Activated CD8-positive, alpha-beta memory T cell treated with anti-CD3 and anti-CD28 coated beads, Interleukin-2, amount 10 ng/mL, durations not matched to agents 7 days and 5 days (primary cell): ENCODE measurements at regions not wholly inside any gene's neighbourhood (a gene's known extent, or its start where the extent isn't known, plus 50 kb on each side); places are given as distances from the start of the nearest gene placed in this dataset.
"Not testable (repeated sequence)": the region's sequence is repeated elsewhere in the genome, so short reads cannot be mapped to it uniquely, and the experiment has no call there.

Source experiments
- ATAC-seq: fragments of 150-1000 bp; cut with Tn5 transposase; one replicate; pipeline ENCODE4 v1.10.0; 2021; ENCODE audit warnings: moderate library complexity
- CTCF ChIA-PET: fragments of 350-600 bp; sonication (Branson Sonifier 250); formaldehyde crosslinking; loops from one replicate; lab custom pipeline; 2021; ENCODE audit warnings: antibody characterized with exemption; lab: Charles Lee
- DNase-seq: peaks from one replicate; pipeline ENCODE4 v3.0.0-alpha.2; 2020
- H3K27ac Mint-ChIP-seq: one replicate; pipeline ENCODE4 v1.8.0; 2021; ENCODE audit warnings: mild to moderate bottlenecking, mixed read lengths
- H3K27me3 Mint-ChIP-seq: one replicate; pipeline ENCODE4 v1.8.0; 2021; ENCODE audit warnings: mixed read lengths
- H3K36me3 Mint-ChIP-seq: one replicate; pipeline ENCODE4 v1.8.0; 2021; ENCODE audit warnings: mild to moderate bottlenecking, mixed read lengths
- H3K4me1 Mint-ChIP-seq: one replicate; pipeline ENCODE4 v1.8.0; 2021; ENCODE audit warnings: mixed read lengths
- H3K4me3 Mint-ChIP-seq: one replicate; pipeline ENCODE4 v1.8.0; 2021; ENCODE audit warnings: mild to moderate bottlenecking, moderate library complexity, mixed read lengths
- H3K9me3 Mint-ChIP-seq: one replicate; pipeline ENCODE4 v1.8.0; 2022; ENCODE audit warnings: low read depth, mixed read lengths

DNA sequence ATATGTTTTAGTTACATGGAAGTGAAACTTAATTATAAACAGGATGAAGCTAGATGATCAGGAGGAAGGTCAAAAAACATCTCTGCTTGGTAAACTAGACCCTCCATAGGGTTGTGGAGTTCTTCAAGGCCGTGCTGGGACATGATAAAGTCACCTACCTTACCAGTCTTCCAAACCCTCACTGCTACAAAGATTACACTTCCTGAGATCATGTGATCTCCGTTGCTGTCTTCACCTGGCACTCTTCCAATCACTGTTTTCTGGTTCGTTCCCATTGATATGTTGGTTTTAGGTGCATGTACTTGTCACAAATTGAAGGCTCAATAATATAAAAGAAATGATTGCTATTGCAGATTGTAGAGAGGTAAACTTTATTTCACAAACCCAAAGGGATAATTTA, 161.5 kb upstream of the MAN1A1 start:
- H3K4me3 Mint-ChIP-seq = no peak overlapping the region
- peaks cover 16% of the 10 kb centered on the region for H3K27me3 Mint-ChIP-seq
- CTCF ChIA-PET = no interaction called here
- ATAC-seq (no peak), DNase-seq (no peak)
- no peaks in the 10 kb centered on the region for H3K9me3 Mint-ChIP-seq
- peaks cover 1% of the 10 kb centered on the region for H3K36me3 Mint-ChIP-seq
- H3K4me1 Mint-ChIP-seq = no peaks in the 10 kb centered on the region
- H3K27ac Mint-ChIP-seq = no peak overlapping the region

DNA sequence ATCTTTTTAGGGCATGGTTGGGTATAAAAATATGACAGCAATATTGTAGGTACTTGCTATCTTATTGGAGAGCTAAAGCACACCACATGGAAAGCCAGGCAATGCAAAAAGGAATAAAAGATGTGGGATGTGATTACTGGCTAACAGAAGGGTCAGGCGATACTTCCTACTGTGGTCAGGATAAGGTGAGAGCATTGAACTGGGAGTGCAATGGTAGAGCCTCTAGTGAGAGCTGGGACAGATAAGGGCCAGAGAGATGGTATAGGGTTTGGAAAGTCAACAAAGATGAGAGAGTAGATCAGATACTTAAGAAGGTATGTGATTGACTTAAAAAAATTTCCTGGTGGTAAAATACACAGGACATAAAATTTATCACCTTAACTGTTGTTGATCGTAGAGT, 160.7 kb upstream of the MAN1A1 start:
- ATAC-seq = no peak
- CTCF ChIA-PET = no interaction called here

GRCh38 chr6:119506631-119507174, 157.1 kb upstream of the MAN1A1 start:
- Mint-ChIP-seq H3K36me3 (peaks cover 1% of the 10 kb centered on the region), H3K9me3 (no peaks in the 10 kb centered on the region), H3K27me3 (peaks cover 2% of the 10 kb centered on the region), H3K4me3 (no peak overlapping the region), H3K4me1 (peaks cover 3% of the 10 kb centered on the region), H3K27ac (no peak overlapping the region)
- no peak for DNase-seq
- CTCF ChIA-PET = no interaction called here
- no peak for ATAC-seq

More for the DNA sequence above, 160.7 kb upstream of the MAN1A1 start:
- Mint-ChIP-seq H3K27ac (no peak overlapping the region), H3K4me3 (no peak overlapping the region), H3K27me3 (peaks cover 13% of the 10 kb centered on the region), H3K9me3 (no peaks in the 10 kb centered on the region), H3K36me3 (peaks cover 1% of the 10 kb centered on the region), H3K4me1 (no peaks in the 10 kb centered on the region)
- DNase-seq = no peak

- H3K9me3 Mint-ChIP-seq = no peaks in the 10 kb centered on the region
- H3K4me1 Mint-ChIP-seq = peaks cover 3% of the 10 kb centered on the region
- ATAC-seq (no peak), DNase-seq (no peak)
- H3K27ac Mint-ChIP-seq = no peak overlapping the region
- peaks cover 3% of the 10 kb centered on the region for H3K27me3 Mint-ChIP-seq
- CTCF ChIA-PET = no interaction called here
- H3K36me3 Mint-ChIP-seq = no peaks in the 10 kb centered on the region
- no peak overlapping the region for H3K4me3 Mint-ChIP-seq
Observed at GRCh38 chr6:119501798-119502483, 152.4 kb upstream of the MAN1A1 start.

DNA sequence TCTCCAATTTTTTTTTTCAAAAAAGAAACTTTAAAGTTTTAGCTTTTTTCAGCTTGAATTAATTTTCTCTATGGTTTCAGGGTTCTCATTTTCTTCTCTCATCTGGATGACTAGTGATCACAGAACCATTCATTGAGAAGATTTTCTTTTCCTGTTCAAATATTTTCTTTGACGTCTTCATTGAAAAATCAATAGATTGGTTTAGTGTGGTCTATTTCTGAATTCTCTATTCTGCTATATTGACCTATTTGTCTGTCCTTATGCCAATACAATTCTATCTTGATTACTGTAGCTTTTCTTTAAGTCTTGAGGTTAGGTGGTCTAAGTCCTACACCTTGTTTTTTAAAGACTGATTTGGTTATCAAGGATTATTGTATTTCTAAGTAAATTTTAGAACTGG, 150.2 kb upstream of the MAN1A1 start:
- peaks cover 3% of the 10 kb centered on the region for H3K27me3 Mint-ChIP-seq
- peaks cover 1% of the 10 kb centered on the region for H3K36me3 Mint-ChIP-seq
- H3K9me3 Mint-ChIP-seq = no peaks in the 10 kb centered on the region
- CTCF ChIA-PET = no interaction called here
- no peak for DNase-seq
- no peak for ATAC-seq
- H3K27ac Mint-ChIP-seq = no peak overlapping the region
- H3K4me1 Mint-ChIP-seq = peaks cover 3% of the 10 kb centered on the region
- H3K4me3 Mint-ChIP-seq = no peak overlapping the region

- Mint-ChIP-seq H3K27ac (no peak overlapping the region), H3K27me3 (peaks cover 3% of the 10 kb centered on the region), H3K4me3 (no peak overlapping the region), H3K36me3 (peaks cover 3% of the 10 kb centered on the region), H3K4me1 (peaks cover 3% of the 10 kb centered on the region), H3K9me3 (no peaks in the 10 kb centered on the region)
- CTCF ChIA-PET = no interaction called here
- no peak for ATAC-seq
- DNase-seq = no peak
Observed at GRCh38 chr6:119497988-119498727, 148.6 kb upstream of the MAN1A1 start.

- H3K36me3 Mint-ChIP-seq = peaks cover 17% of the 10 kb centered on the region
- DNase-seq = no peak
- H3K9me3 Mint-ChIP-seq = peaks cover 2% of the 10 kb centered on the region
- peaks cover 8% of the 10 kb centered on the region for H3K4me1 Mint-ChIP-seq
- H3K27me3 Mint-ChIP-seq = peaks cover 6% of the 10 kb centered on the region
- ATAC-seq = no peak
- no peak overlapping the region for H3K27ac Mint-ChIP-seq
- H3K4me3 Mint-ChIP-seq = no peak overlapping the region
- CTCF ChIA-PET = no interaction called here
Observed at GRCh38 chr6:119495230-119495683, 145.7 kb upstream of the MAN1A1 start.

DNA sequence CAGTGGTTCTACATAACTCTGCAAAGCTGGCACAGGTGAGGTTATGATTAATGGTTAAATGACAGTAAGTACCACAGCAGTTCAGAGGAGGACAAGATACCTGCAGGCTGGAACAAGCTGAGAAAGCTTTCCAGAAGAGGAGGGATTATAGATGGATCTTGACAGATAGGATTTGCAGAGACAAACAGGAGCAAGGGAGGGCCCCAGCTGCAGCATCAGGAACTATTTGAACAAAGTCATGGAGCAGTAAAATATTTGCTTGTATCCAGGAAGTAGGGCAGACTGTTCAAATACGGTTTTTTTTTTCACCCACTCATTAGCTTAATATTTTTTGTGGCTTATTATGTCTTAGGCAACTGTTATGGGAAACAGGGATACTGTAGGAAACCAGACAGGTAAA, 144.4 kb upstream of the MAN1A1 start:
- Mint-ChIP-seq H3K27me3 (peaks cover 3% of the 10 kb centered on the region), H3K36me3 (peaks cover 26% of the 10 kb centered on the region), H3K4me1 (peaks cover 20% of the 10 kb centered on the region), H3K9me3 (peaks cover 2% of the 10 kb centered on the region), H3K4me3 (no peak overlapping the region), H3K27ac (no peak overlapping the region)
- DNase-seq (no peak), ATAC-seq (no peak)
- CTCF ChIA-PET = no interaction called here

- CTCF ChIA-PET, H3K9me3 Mint-ChIP-seq, DNase-seq, H3K27me3 Mint-ChIP-seq, H3K4me3 Mint-ChIP-seq, H3K27ac Mint-ChIP-seq, ATAC-seq: not testable (repeated sequence)
- Mint-ChIP-seq H3K4me1 (peaks cover 22% of the 10 kb centered on the region), H3K36me3 (peaks cover 37% of the 10 kb centered on the region)
Observed at GRCh38 chr6:119491112-119491511, 141.6 kb upstream of the MAN1A1 start.

DNA sequence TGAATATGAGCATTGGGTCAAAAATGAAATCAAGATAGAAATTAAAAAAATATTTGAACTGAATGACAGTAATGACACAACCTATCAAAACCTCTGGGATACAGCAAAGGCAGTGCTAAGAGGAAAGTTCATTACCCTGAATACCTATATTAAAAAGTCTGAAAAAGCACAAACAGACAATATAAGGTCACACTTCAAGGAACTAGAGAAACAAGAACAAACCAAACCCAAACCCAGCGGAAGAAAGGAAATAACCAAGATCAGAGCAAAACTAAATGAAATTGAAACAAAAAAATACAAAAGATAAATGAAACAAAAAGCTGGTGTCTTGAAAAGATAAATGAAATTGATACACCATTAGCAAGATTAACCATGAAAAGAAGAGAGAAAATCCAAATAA, 140.5 kb upstream of the MAN1A1 start:
- Mint-ChIP-seq H3K4me3 (peak overlapping the region; percentile 20), H3K4me1 (peaks cover 22% of the 10 kb centered on the region), H3K36me3 (peaks cover 35% of the 10 kb centered on the region), H3K27ac (peak overlapping the region; percentile 83)
- CTCF ChIA-PET, DNase-seq, ATAC-seq, H3K9me3 Mint-ChIP-seq, H3K27me3 Mint-ChIP-seq: not testable (repeated sequence)

DNA sequence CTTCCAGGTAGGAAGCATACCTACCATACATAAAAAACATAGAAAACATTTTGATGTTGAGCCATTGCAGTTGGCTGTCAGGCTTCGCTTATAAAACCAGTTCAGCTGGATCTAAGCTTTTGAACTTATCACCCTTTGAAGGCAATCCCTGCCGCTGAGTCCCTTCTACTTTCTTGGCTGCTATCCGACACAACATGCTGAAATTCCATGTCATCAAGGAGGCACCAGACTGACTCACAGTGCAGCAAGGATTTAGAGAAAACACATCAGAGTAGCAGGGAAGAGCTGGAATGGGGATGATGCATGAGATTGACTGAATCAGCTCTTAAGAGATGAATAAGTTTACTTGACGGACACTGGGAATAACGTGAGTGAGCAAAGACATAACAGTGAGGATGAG, 135.0 kb upstream of the MAN1A1 start:
- ATAC-seq (no peak), DNase-seq (no peak)
- CTCF ChIA-PET = no interaction called here
- H3K36me3 Mint-ChIP-seq = peaks cover 17% of the 10 kb centered on the region
- H3K27me3 Mint-ChIP-seq = no peaks in the 10 kb centered on the region
- peaks cover 9% of the 10 kb centered on the region for H3K4me1 Mint-ChIP-seq
- peaks cover 4% of the 10 kb centered on the region for H3K9me3 Mint-ChIP-seq
- no peak overlapping the region for H3K27ac Mint-ChIP-seq
- no peak overlapping the region for H3K4me3 Mint-ChIP-seq

DNA sequence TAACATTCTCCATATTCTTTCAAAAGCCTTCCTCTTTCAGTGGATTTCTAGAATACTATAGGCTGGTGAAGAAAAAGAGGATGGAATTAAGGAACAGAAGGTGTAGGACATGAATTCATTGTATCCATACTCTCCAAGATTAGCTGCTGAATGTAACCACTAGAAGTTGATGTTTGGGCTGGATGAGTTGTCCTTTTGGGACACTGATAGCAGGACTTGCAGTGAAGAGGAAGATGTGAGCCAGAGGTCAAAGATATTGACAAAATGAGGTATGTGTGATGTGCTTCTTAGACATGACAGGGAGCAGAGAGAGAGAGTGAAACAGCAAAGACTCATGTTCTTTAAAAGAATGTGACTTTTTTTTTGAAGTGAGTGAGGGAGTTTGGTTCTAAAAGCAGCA, 134.3 kb upstream of the MAN1A1 start:
- peaks cover 10% of the 10 kb centered on the region for H3K36me3 Mint-ChIP-seq
- CTCF ChIA-PET = no interaction called here

GRCh38 chr6:119482850-119483285, 133.3 kb upstream of the MAN1A1 start:
- Mint-ChIP-seq H3K4me3 (no peak overlapping the region), H3K9me3 (peaks cover 4% of the 10 kb centered on the region), H3K36me3 (peaks cover 5% of the 10 kb centered on the region), H3K27me3 (no peaks in the 10 kb centered on the region), H3K27ac (no peak overlapping the region), H3K4me1 (no peaks in the 10 kb centered on the region)
- CTCF ChIA-PET = no interaction called here
- ATAC-seq (no peak), DNase-seq (no peak)

More for the DNA sequence above, 134.3 kb upstream of the MAN1A1 start:
- no peak for DNase-seq
- Mint-ChIP-seq H3K27me3 (no peaks in the 10 kb centered on the region), H3K4me1 (peaks cover 2% of the 10 kb centered on the region), H3K27ac (no peak overlapping the region), H3K4me3 (no peak overlapping the region), H3K9me3 (peaks cover 4% of the 10 kb centered on the region)
- ATAC-seq = no peak

DNA sequence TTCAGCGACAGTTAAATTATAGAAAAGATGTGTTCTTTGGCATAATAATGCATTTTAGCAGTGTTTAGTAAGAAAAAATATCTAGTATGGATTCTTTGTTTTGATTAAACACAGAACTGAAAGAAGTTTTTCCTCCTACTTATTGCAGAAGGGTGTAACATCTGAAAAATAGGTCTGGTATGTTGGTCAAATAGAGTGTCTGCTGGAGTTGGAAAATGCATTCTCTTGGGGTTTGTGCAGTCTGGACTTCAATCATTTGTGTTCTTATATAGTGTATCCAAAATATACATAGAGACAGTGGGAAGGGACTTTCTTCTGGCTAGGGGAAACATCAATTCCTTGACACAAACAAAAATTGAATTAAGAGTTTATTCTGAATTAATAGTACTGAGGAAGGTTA, 132.4 kb upstream of the MAN1A1 start:
- CTCF ChIA-PET = no interaction called here

More for the DNA sequence above, 132.4 kb upstream of the MAN1A1 start:
- Mint-ChIP-seq H3K36me3 (no peaks in the 10 kb centered on the region), H3K4me1 (no peaks in the 10 kb centered on the region), H3K4me3 (no peak overlapping the region), H3K9me3 (no peaks in the 10 kb centered on the region), H3K27ac (no peak overlapping the region), H3K27me3 (peaks cover 2% of the 10 kb centered on the region)
- ATAC-seq = no peak
- no peak for DNase-seq
